GM18868 (cell line): ENCODE measurements at regions not wholly inside any gene's neighbourhood (a gene's known extent, or its start where the extent isn't known, plus 50 kb on each side); places are given as distances from the start of the nearest gene placed in this dataset.
"Not testable (repeated sequence)": the region's sequence is repeated elsewhere in the genome, so short reads cannot be mapped to it uniquely, and the experiment has no call there.

Source experiments
- ATAC-seq: cut with Tn5 transposase; IDR thresholded peaks from one replicate; pipeline ENCODE4 v1.9.1; 2021; ENCODE audit warnings: mild to moderate bottlenecking, moderate library complexity; ENCODE audit not compliant: unreplicated experiment

DNA sequence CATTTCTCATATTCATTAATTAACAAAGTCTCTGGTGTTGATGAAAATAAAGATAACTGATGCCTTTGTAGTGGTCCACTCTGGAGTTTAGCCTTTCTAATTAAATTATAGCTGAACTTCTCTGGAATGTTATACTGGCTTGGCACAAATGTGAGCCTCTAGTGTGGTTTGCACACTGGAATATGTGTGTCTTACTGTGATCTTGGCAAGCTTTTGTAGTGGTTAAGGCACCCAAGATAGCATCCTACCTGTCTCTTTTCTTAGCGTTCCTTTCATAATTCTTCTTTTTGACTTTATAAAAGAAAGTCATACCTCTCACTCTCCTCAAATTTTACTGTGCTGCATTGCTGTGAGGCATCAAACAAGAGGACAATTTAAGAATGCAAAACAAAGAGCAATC is 107.4 kb downstream of the UTRN start:
- no peak for ATAC-seq

GRCh38 chr6:144394210-144394609 is 109.1 kb downstream of the UTRN start:
- no peak for ATAC-seq

DNA sequence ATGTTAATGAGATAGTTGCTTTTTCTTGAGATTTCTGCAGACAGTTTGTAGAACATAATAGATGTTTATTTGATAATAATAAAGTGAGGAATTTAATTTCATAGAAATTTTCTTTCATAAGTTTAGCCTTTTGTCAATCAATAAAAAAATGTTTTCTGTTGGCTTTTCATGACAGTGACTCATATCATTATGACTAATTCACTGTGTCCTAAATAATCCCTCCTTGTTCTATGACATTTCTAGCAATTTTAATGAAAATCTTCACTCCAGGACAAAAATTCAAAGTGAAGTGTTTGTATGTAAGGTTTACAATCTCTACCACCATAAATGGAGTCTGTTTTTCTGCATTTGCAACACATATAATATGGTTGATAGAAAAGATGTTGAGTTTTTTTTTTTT is 109.9 kb downstream of the UTRN start:
- no peak for ATAC-seq

DNA sequence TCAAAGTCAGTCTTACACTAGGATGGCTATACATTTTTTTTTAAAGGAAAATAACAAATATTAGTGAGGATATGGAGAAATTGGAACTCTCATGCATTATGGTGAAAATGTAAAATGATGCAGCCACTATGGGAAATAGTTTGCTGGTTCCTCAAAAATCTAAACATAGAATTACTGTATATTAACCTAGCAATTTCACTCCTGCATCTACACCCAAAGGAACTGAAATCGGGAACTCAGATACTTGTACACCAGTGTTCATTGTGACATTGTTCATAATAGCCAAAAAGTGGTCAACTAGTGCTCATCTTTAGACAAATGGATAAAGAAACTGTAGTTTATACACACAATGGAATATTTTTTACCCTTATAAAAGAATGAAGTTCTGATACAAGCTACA is 110.7 kb downstream of the UTRN start:
- ATAC-seq, result no peak

GRCh38 chr6:144397141-144397540 is 112.0 kb downstream of the UTRN start:
- ATAC-seq, result no peak

DNA sequence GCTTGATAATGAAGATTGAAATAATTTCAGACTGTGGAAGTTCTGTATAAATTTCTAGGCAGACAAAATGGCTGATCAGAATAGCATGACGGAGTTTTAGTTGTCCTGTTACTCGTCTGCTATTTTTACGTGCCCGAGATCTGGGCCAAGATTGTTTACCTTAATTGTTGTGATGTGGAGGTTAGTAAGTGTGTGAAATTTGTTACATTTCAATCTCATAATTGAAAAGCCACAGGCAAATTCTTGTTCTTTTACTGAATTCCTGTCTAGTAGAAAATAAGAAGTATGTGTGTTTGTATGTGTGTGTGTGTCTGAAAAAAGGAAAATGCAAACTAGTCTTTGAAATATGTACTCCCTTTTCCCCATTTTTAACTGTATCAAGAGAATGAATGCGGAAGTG is 115.2 kb downstream of the UTRN start:
- no peak for ATAC-seq

- ATAC-seq, result no peak
Measured at GRCh38 chr6:144401736-144402733, 116.9 kb downstream of the UTRN start.

DNA sequence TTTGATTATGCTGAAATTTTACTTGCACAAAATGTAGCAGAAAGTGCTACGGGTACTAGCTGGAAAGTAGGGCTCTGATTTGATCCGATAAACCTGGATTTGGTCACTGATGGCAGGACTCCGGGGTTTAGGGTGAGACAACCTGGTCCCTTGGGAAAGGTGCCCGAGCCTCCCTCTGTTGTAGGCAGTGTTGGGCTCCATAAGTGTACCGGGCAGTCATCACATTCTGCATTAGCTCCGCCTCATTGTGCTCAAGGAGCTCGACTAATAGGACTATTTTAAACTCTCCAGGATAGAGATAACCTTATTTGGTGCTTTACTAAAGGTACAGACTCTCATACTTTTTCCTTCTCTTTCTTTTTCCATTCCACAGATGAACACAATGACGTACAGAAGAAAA is 117.6 kb downstream of the UTRN start:
- no peak for ATAC-seq

DNA sequence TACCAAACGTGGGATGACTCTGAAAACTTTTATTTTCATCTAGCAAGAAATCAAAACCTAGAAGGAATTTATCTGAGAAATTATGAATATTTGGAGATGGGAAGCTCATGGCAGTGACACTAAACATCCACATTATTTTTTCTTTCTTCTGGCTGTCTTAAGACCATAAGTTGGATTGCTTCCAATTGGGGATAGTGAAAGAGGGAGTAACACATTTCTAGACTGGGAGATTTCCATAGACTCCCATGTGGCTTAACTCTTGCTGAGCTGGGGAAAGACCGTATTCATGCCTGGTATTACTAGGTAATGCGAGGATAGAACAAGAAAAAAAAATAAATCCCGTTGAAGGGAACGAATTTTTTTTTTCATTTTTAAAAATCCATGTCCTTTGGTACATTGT is 120.0 kb downstream of the UTRN start:
- ATAC-seq, result no peak

- no peak for ATAC-seq
Measured at GRCh38 chr6:144406796-144407195, 121.7 kb downstream of the UTRN start.

- no peak for ATAC-seq
Measured at GRCh38 chr6:144408161-144408560, 123.0 kb downstream of the UTRN start.

DNA sequence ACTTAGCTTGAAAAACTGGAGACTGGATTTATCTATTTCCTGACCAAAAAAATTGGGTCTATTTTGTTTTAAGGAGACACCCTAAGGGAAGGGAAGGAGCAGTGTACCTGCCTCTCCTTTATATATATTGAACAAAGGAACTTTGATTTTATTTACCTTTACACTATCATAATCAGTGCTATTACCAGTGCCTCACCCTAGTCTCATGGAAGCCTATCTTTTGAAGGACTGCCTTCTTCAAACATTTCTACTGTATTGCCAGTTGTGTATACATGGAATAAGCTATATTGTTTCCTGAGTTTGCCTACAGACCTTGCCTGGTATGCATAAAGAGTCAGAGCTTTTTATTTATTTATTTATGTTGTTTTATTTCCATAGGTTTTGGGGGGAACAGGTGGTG is 124.9 kb downstream of the UTRN start:
- no peak for ATAC-seq

GRCh38 chr6:144410574-144410973 is 125.4 kb downstream of the UTRN start:
- not testable (repeated sequence) for ATAC-seq

- ATAC-seq, result peak; percentile 64
Measured at GRCh38 chr6:144411531-144412165, 126.5 kb downstream of the UTRN start.

DNA sequence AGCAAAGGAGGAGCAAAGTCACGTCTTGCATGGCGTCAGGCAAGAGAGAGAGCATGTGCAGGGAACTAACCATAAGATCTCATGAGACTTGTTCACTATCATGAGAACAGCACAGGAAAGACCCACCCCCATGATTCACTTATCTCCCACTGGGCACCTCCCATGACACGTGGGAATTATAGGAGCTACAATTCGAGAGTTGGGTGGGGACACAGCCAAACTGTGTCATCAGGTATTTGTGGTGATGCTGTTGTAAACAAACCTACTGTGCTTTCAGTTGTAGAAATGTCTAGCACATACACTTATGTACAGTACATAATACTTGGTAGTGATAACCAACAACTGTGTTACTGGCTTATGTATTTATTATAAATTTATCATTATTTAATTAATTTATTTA is 128.3 kb downstream of the UTRN start:
- no peak for ATAC-seq

- ATAC-seq, result no peak
Measured at GRCh38 chr6:144415014-144415413, 129.9 kb downstream of the UTRN start.

DNA sequence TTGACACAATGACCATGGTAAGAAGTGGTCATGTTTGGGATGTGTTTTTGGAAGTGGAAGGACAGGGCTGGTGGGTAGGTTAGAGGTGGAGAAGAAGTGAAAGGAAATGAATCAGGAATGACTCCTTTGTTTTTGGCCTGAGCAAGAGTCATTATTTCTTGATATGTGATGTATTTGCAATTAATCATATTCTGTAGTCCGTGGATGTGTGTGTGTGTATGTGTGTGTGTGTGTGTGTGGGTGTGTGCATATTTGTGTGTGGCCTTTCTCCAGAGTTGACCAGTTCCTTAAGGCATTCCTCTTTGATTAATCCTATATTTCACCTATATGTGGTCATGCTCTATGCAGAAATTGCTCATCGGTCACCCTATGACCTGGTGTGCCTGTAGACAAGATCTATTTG is 130.7 kb downstream of the UTRN start:
- ATAC-seq, result no peak

DNA sequence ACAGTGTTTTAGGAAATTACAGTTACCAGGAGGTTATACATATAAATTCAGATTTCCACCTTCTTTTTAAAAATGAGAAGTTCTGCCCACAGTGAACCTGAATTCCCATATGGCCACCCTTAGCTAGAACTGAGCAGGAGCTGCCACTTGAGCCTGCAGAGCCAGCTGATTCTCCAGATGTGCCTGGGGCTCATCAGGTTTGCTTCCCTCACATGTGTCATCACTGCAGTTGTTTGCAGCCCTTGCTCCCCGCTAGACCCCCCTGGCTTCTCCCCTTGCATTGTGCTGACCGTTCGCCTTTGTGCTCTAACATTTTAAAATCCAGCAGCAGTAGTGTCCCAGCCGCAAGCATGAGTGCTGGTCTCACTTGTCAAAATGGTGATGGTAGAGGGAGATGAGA is 131.1 kb downstream of the UTRN start:
- no peak for ATAC-seq

DNA sequence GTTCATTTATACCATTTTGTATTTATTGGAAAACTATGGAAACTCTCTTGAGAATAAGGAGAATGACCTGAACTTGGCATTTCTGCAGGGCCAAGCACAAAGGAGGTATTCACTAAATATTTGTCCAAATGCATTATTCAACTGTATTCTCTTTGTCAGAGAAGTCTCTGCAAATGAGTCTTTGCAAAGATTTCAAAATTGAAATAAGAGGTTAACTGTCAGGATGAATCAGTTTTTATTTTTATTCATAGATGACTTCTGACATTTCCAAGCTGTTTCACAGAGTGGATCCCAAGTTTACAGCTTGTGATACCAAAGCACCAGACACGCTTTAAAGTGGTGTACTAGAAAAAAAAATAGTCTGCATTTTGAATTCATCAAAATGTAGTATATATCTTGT is 131.6 kb downstream of the UTRN start:
- ATAC-seq, result no peak

GRCh38 chr6:144417681-144418080 is 132.5 kb downstream of the UTRN start:
- no peak for ATAC-seq

DNA sequence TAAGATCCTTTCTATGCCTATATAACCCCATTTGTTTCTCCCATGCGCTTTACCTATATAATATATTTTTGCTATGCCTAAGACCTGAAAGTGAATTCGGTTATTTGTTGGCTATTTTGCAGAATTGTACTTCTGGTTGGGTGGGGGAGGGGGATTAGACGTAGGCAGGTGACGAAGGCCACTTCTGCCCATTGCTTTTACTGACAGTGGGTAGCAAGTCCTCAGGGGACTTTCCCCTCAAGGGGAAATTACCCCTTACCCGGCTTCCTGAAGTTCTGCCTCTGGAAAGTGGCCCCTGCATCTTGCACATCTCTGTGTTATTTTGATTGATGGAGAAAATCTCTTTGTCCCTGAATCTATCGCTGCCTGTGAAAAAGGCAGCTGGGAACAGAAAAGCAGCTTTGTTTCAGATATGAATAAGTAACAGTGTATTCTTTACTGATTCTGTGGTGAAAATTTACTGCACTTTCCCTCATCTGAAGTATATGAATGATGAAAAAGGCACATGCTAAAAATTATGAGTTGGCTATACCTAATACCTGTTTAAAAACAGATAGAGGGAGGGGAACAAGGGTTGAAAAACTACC is 133.9 kb downstream of the UTRN start:
- no peak for ATAC-seq

DNA sequence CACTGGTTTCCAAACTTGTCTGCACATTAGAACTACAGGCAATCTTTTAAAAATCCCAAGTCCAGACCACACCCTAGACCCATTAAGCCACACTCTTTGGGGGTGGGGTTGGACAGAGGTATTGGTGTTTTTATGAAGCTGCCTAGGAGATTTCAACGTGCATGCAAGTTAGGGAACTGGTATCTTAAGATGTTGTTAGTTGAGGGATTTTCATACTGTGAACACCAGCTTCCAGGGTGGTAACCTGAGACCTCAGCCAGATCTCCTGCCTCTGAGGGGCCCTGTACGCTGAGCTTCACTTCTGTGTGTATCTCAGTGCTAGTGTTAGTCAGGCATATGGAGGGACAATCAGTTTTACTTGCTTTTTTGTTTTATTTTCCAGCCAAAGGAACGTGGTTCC is 138.0 kb downstream of the UTRN start:
- ATAC-seq, result no peak
